Mucosa of rectum (tissue), 2 donors: ENCODE measurements at regions not wholly inside any gene's neighbourhood (a gene's known extent, or its start where the extent isn't known, plus 50 kb on each side); places are given as distances from the start of the nearest gene placed in this dataset.

Experiments
- H3K27ac ChIP-seq, 2 donors: one replicate each; pipeline ENCODE4 v1.7.0; 2013; ENCODE audit warnings: inconsistent platforms in 2 of 2, low read depth in 2 of 2, low read length in 2 of 2
- H3K27me3 ChIP-seq, 2 donors: one replicate each; pipeline ENCODE4 v1.7.0; 2013; ENCODE audit warnings: low read length in 2 of 2; ENCODE audit not compliant: control insufficient read depth in 2 of 2, insufficient read depth in 2 of 2
- H3K36me3 ChIP-seq, 2 donors: one replicate each; pipeline ENCODE4 v1.7.0; 2013; ENCODE audit warnings: low read length in 2 of 2; ENCODE audit not compliant: control insufficient read depth in 2 of 2, insufficient read depth in 2 of 2
- H3K4me1 ChIP-seq, 2 donors: one replicate each; pipeline ENCODE4 v1.7.0; 2013; ENCODE audit warnings: low read length in 2 of 2, mild to moderate bottlenecking in 1 of 2; ENCODE audit not compliant: control insufficient read depth in 2 of 2, insufficient read depth in 2 of 2
- H3K4me3 ChIP-seq, 2 donors: one replicate each; pipeline ENCODE4 v1.7.0; 2013; ENCODE audit warnings: low read length in 2 of 2
- H3K9ac ChIP-seq, 2 donors: one replicate each; pipeline ENCODE4 v1.7.0; 2013; ENCODE audit warnings: low read length in 2 of 2, low read depth in 1 of 2, mild to moderate bottlenecking in 1 of 2
- H3K9me3 ChIP-seq, 2 donors: one replicate each; pipeline ENCODE4 v1.7.0; 2013; ENCODE audit warnings: low read length in 2 of 2; ENCODE audit not compliant: control insufficient read depth in 2 of 2
- donor health status: healthy.
- donor health status: Normal muscosa, but diverticular disease.

- H3K9ac ChIP-seq, result no peak overlapping the region
- no peaks in the 10 kb centered on the region for H3K36me3 ChIP-seq
- H3K9me3 ChIP-seq, result no peaks in the 10 kb centered on the region
- no peak overlapping the region for H3K27ac ChIP-seq
- no peaks in the 10 kb centered on the region for H3K4me1 ChIP-seq
- H3K4me3 ChIP-seq, result no peak overlapping the region
- H3K27me3 ChIP-seq, result no peaks in the 10 kb centered on the region
Measured at GRCh38 chr11:112368381-112368780, 107.7 kb upstream of the PLET1 start.

- H3K36me3 ChIP-seq, result no peaks in the 10 kb centered on the region
- H3K27me3 ChIP-seq, result no peaks in the 10 kb centered on the region
- H3K9me3 ChIP-seq, result no peaks in the 10 kb centered on the region
- no peak overlapping the region for H3K27ac ChIP-seq
- no peak overlapping the region for H3K9ac ChIP-seq
- no peaks in the 10 kb centered on the region for H3K4me1 ChIP-seq
- no peak overlapping the region for H3K4me3 ChIP-seq
Measured at GRCh38 chr11:112369374-112369773, 108.7 kb upstream of the PLET1 start.

DNA sequence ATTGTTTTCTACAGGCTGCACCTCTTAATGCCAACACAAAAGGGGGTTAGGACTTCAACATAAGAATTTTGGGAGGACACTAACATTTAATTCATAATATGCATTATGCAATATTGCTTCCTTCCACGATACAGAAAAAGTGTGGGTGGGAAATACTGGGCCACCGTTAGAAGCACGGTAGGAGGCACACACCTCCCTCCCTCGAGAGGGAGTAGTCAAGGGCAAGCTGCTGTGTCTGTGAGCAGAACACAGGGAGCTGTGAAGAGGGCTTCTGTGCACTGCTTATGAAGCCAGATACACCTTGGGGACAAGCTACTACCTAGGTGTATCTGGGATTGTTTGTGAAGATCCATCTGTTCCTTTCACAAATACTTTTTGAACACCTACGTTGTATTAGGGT, 109.3 kb upstream of the PLET1 start:
- no peak overlapping the region for H3K4me3 ChIP-seq
- no peaks in the 10 kb centered on the region for H3K4me1 ChIP-seq
- no peaks in the 10 kb centered on the region for H3K27me3 ChIP-seq
- H3K36me3 ChIP-seq, result no peaks in the 10 kb centered on the region
- H3K27ac ChIP-seq, result no peak overlapping the region
- no peaks in the 10 kb centered on the region for H3K9me3 ChIP-seq
- H3K9ac ChIP-seq, result no peak overlapping the region

- Histone ChIP-seq H3K4me3 (no peak overlapping the region), H3K27ac (no peak overlapping the region), H3K36me3 (no peaks in the 10 kb centered on the region), H3K27me3 (no peaks in the 10 kb centered on the region), H3K4me1 (no peaks in the 10 kb centered on the region), H3K9ac (no peak overlapping the region), H3K9me3 (no peaks in the 10 kb centered on the region)
Measured at GRCh38 chr11:112374486-112375140, 114.0 kb upstream of the PLET1 start.

DNA sequence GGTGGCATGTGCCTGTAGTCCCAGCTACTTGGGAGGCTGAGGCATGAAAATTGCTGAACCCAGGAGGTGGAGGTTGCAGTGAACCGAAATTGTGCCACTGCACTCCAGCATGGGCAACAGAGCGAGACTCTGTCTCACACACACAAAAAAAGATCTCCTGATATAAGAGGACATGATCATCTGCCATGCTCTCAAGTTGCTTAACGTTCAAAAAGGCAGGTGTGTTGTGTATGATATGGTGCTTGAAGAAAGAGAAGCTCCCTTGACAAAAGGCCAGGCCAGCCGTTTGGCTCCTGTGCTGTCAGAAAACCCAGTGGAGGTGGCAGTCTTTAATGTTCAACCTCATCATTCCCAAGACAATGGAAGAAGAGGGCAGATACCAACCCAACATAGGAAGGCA, 117.3 kb upstream of the PLET1 start:
- H3K36me3 ChIP-seq, result no peaks in the 10 kb centered on the region
- H3K9ac ChIP-seq, result no peak overlapping the region
- H3K4me1 ChIP-seq, result no peaks in the 10 kb centered on the region
- H3K27me3 ChIP-seq, result no peaks in the 10 kb centered on the region
- H3K27ac ChIP-seq, result no peak overlapping the region
- H3K9me3 ChIP-seq, result no peaks in the 10 kb centered on the region
- H3K4me3 ChIP-seq, result no peak overlapping the region

DNA sequence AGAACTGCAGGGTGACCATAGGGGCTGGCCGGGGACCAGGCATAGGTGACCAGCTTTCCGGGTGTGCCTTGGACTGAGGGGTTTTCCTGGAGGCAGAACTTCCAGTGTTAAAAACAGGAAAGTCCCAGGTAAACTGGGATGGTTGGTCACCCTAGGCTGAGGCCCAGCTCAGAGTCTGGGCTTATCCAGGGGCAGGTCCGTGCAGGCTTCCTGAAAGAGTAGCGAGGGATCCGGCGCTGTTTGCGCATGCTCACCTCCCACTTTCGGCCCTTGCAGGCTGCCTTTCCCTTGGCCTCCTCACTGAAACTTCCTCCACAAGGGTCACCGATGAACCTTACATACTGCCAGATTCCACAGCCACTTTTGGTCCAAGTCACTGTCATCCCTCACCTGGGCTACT, 119.8 kb upstream of the PLET1 start:
- H3K4me1 ChIP-seq, result no peaks in the 10 kb centered on the region
- no peak overlapping the region for H3K27ac ChIP-seq
- no peak overlapping the region for H3K9ac ChIP-seq
- H3K27me3 ChIP-seq, result no peaks in the 10 kb centered on the region
- no peak overlapping the region for H3K4me3 ChIP-seq
- H3K9me3 ChIP-seq, result no peaks in the 10 kb centered on the region
- H3K36me3 ChIP-seq, result no peaks in the 10 kb centered on the region

DNA sequence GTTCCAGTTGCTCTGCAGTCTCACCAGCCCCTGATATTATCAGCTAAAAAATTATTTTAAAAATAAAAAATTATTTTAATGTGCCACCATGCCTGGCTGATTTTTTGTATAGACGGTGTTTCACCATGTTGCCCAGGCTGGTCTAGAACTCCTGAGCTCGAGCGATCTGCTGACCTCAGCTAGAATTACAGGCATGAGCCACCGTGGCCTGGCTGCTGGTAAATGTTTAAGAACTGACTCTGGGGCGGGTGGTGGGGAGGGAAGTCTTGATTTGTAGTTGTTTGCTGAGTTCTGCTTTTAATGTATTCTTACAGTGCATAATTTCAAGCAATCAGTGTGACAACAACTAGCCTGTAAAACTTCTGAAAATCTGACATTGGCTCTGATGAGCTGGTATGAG, 120.9 kb upstream of the PLET1 start:
- Histone ChIP-seq H3K27me3 (no peaks in the 10 kb centered on the region), H3K9me3 (no peaks in the 10 kb centered on the region), H3K36me3 (no peaks in the 10 kb centered on the region), H3K9ac (no peak overlapping the region), H3K27ac (no peak overlapping the region), H3K4me1 (no peaks in the 10 kb centered on the region), H3K4me3 (no peak overlapping the region)

DNA sequence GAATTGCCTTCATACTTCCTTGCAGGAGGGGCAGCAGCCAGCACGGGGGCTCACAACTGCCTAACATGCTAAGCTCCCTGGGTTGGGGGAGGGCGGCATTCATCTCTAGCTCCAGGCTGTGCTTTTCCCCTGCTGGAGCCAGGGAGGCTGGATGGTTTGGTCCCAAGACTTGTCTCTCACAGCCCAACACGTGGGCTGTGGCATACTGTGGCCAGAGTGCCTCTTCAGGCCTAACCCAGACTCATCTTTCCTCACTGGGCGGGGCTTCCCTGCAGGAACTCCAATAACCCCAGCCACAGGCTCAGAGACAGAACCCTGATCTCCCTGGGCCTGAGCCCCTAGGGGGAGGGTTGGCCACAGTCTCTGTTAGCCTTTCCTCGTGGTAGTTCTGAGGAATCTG, 121.9 kb upstream of the PLET1 start:
- no peak overlapping the region for H3K27ac ChIP-seq
- H3K9ac ChIP-seq, result no peak overlapping the region
- no peaks in the 10 kb centered on the region for H3K36me3 ChIP-seq
- no peaks in the 10 kb centered on the region for H3K9me3 ChIP-seq
- H3K27me3 ChIP-seq, result no peaks in the 10 kb centered on the region
- H3K4me1 ChIP-seq, result no peaks in the 10 kb centered on the region
- no peak overlapping the region for H3K4me3 ChIP-seq

DNA sequence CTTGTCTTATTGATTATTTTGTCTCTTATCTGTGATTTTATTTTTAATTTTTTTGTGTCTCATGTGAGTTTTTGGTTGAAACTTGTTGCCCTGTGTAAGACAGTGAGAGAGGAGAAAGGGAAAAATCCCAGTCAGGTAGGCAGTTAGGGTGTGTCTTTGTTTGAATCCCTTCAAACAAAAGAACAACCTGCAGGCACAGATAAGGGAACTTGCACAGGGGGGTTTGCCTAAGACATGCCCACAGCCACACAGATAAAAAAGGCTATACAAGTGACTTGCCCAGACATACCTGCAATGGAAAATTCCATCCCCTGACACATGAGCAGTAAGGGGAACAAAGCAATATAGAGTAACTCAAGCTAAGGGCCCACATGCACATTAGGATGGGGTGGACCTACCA, 127.8 kb upstream of the PLET1 start:
- Histone ChIP-seq H3K9me3 (no peaks in the 10 kb centered on the region), H3K9ac (no peak overlapping the region), H3K27ac (no peak overlapping the region), H3K27me3 (no peaks in the 10 kb centered on the region), H3K4me3 (no peak overlapping the region), H3K36me3 (no peaks in the 10 kb centered on the region), H3K4me1 (no peaks in the 10 kb centered on the region)

DNA sequence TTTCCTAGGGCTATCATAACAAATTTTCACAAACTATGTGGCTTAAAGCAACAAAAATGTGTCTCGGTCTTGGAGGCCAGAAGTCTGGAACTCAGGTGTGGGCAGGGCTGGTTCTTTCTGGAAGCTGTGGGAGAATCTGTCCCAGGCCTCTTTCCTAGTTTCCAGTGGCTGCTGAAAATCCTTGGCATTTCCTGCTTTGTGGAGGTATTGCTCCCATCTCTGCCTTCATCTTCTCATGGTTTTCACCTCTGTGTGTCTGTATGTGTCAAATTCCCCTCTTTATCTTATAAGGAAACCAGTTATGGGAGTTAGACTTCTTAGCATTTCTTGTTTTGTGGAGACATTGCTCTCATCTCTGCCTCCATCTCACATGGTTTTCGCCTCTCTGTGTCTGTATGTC, 130.4 kb upstream of the PLET1 start:
- Histone ChIP-seq H3K9ac (no peak overlapping the region), H3K27ac (no peak overlapping the region), H3K27me3 (no peaks in the 10 kb centered on the region), H3K4me1 (no peaks in the 10 kb centered on the region), H3K36me3 (no peaks in the 10 kb centered on the region), H3K4me3 (no peak overlapping the region), H3K9me3 (no peaks in the 10 kb centered on the region)

DNA sequence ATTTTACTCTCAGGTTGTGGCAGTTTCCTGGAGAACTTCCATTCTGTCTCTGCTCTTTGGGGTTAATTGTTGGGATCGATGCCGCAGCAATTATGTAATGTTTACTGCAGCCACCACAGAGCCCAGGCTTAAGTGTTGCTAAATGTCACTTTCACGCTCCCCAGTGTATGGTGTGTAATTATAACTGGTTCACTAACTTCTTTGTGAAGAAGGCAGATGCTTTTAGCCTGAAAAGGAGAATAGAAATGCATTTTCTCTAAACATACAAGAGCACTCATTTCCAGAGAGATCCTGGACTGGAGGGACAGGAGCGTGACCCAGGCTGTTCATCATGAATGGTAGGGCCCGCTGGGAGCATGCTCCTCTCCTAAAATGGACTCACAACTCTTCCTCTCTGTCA, 132.2 kb upstream of the PLET1 start:
- Histone ChIP-seq H3K9me3 (no peaks in the 10 kb centered on the region), H3K36me3 (no peaks in the 10 kb centered on the region), H3K9ac (no peak overlapping the region), H3K27ac (no peak overlapping the region), H3K4me1 (no peaks in the 10 kb centered on the region), H3K27me3 (no peaks in the 10 kb centered on the region), H3K4me3 (no peak overlapping the region)
